ENCODE measurements at regions not wholly inside any gene's neighbourhood (a gene's known extent, or its start where the extent isn't known, plus 50 kb on each side); places are given as distances from the start of the nearest gene placed in this dataset.

DNA sequence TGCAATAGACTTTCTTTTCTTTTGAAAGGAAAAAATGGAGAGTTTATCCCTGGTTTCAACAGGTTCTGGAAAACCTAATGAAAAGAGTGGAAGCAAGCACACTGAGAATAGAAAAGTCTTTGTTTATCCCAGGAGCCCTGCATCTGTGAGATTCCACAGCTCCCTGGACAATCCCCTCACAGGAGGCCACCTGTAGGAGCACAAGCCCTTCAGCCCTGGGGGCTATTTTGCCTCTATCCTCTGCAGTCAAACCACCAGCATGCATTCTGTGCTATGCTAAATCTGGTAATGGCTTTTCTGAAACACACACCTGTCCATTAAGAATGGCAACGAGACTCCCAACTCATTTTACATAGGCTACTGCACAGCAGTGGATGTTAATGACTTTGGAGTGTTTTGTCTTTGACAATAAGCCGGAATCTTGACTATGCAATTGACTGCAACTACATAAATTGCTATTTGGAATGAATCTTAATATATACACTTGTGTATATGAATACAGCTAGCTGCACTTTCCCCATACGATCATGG is 369.4 kb downstream of the NR2F2 start:
- TF ChIP-seq, protein P1, sequence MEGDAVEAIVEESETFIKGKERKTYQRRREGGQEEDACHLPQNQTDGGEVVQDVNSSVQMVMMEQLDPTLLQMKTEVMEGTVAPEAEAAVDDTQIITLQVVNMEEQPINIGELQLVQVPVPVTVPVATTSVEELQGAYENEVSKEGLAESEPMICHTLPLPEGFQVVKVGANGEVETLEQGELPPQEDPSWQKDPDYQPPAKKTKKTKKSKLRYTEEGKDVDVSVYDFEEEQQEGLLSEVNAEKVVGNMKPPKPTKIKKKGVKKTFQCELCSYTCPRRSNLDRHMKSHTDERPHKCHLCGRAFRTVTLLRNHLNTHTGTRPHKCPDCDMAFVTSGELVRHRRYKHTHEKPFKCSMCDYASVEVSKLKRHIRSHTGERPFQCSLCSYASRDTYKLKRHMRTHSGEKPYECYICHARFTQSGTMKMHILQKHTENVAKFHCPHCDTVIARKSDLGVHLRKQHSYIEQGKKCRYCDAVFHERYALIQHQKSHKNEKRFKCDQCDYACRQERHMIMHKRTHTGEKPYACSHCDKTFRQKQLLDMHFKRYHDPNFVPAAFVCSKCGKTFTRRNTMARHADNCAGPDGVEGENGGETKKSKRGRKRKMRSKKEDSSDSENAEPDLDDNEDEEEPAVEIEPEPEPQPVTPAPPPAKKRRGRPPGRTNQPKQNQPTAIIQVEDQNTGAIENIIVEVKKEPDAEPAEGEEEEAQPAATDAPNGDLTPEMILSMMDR (IDR thresholded peaks at IDR 0.05 in 4 of 5, conservative IDR thresholded peaks at IDR 0.05 in 1 of 5), result no peak
- no peak for TF ChIP-seq POLR2A (IDR thresholded peaks at IDR 0.05)

All from gastrocnemius medialis (tissue), 4 donors.